ENCODE measurements at regions not wholly inside any gene's neighbourhood (a gene's known extent, or its start where the extent isn't known, plus 50 kb on each side); places are given as distances from the start of the nearest gene placed in this dataset.

DNA sequence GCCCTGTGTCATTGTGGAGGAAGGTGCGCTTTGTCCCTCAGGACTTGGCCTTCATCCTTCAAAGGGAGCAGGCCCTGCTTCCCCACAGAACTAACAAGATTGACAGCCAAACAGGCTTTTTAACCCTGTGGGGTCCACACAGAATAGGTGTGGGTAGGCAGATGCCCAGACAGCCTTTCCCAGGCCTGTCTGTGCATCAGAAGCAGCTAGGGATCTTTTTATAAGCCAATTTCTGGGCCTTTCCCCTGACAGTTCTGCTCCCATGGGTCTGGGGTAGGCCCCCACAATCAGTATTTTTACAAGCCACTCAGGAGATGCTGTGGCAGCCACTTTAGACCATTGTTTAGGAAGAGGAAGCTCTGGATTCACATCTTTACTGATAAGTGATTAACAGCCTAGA, 69.2 kb downstream of the MRPL46 start:
- TF ChIP-seq YY1 (IDR thresholded peaks at IDR 0.05; ENCODE audit: insufficient read depth, insufficient read length) (no peak), ZNF274 (IDR thresholded peaks at IDR 0.05; ENCODE audit: low read depth, low read length) (no peak)
